CD1c-positive myeloid dendritic cell (primary cell): ENCODE measurements at regions not wholly inside any gene's neighbourhood (a gene's known extent, or its start where the extent isn't known, plus 50 kb on each side); places are given as distances from the start of the nearest gene placed in this dataset.
"Not testable (repeated sequence)": the region's sequence is repeated elsewhere in the genome, so short reads cannot be mapped to it uniquely, and the experiment has no call there.

ENCODE experiments used
- DNase-seq: peaks from one replicate; pipeline ENCODE4 v3.0.0-alpha.2; 2016; ENCODE audit errors: extremely low spot score

DNA sequence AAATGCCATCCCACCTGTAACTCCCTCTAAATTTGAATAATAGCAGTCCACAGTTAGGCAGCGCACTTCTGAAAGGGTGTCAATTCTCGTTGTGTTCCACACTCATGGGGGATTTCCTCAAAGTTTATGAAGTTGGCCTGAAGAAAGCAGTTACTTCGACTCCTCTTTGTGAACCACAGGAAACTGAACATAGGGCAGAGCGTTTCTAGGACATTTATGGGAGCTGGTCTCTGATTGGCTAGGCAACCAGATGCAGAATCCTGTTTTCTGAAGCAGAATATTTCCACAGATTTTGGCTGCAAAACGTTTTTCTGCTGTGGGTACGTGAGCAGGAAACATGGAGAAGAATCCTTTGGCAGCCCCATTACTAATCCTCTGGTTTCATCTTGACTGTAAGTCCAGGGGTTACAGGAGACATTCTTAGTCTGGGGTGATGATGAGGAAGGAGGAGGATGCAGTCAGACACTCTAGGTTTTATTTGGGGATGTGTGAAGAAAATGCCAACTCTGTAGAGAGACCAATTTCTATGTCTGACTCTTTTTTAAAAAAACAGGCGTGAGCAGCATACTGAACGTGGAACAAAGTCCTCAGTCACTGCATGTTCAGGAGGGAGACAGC is 431.5 kb upstream of the OR4E1 start:
- no peak for DNase-seq

DNA sequence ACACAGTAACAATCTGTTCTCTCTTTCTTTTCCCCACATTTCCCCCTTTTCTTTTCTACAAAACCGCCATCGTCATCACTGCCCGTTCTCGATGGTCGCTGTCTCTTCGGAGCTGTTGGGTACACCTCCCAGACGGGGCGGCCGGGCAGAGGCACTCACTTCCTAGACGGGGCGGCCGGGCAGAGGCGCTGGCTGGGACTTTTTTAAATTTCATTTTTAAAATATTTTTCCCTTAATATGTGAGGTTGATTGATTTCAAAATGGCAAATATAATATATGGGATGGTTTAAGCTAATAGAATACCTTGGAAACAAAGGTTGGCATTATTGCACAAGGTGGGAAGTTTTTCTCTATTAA is 427.1 kb upstream of the OR4E1 start:
- not testable (repeated sequence) for DNase-seq

DNA sequence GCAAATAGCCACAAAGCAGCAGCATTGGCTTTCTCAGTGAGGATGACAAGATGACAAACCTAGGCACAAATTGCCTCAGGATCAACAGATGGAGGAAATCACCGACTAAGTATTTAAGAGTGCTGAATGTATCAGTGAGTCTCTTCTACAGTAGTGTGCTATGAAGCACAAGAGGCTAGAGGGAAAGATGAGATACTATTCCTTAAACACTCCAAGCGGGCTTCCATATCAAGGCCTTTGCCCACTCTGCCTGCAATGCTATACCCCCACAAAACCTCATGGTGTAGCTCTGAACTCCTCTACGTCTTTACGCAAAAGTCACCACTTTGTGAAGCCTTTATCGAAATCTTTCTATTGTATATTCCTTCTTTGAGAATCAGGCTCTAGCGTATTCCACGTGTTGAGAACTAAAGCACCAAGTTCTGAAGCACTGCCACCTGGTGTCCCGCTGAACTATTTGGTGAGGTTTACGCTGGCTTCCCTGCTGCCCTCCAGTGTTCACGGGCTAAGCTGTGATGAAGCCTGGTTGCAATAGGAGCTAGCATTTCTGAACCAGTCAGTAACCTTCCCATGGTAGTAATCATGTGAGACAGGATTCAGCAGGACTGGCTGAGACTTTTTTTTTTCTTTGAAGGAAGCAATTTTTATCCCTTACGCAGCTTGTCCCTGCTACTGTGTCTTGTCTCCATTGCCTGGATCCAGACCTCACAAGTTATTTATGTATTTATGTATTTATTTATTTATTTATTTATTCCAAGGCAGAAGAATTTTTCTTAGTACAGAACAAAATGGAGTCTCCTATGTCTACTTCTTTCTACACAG is 426.5 kb upstream of the OR4E1 start:
- peak; percentile 39 for DNase-seq

DNA sequence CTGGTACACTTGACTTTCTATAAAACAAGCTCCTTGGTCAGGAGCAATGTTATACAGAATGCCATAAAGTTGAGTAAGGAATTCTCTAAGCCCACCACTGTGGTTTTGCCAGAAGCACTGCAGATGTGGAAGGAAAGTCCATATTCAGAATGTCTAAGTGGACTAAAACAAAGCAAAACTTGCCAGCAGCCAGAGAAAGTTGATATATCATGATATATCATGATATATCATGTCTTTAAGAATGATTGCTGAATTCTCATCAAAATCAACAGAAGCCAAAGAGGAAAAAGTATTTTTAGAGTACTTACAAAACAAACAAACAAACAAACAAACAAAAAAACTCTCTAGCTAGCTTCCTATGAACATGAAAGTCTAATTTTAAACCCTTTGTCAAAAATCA is 424.8 kb upstream of the OR4E1 start:
- no peak for DNase-seq

DNA sequence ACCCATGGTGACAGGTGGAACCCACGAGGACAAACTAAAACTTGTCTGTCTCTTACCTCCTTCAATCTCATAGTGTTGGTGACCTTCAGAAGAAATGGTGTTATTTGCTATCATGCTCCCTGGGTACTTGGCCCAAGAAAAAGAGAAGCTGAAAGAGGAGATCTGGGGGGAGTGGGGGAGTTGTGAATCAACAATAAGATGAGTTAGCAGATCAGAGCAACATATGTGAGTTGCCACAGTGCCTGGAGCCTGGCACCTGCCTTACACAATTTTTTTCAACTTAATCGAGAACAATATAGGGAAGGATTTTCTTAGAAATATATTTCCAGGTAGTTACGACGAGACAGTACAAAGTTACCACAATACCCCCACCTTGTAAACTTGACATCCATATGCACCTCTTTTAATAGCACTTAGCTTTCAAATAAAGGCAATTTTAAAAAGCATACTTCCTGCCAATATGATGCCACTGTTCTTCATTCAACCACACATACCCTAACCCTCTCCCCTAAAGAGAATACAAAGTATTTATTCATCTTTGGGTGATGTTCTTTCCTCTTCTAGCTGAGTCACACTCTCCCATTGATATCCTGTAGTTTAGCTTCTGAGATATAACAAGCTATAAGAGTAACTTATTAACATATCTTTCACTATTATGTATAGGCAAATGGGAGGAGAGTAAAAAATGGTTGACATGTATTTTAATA is 424.1 kb upstream of the OR4E1 start:
- DNase-seq = no peak

DNA sequence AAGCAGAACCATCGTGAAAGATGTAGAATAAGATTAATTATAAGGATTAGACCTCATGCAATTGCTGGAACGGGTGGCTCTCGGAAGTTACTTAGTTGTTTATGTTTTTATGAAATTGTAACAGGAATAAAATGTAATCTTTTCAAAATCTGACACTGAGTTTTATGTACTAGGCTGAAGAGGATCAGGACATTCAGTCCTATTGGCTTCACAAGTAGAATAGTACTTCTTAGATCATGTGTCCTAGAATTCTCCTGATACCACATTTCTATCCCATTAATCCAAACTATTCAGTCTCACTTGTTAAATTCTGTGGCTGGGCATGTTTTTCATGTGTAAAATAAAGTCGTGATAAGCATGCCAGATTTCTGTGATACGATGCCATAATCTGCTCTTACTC is 423.5 kb upstream of the OR4E1 start:
- DNase-seq = no peak

DNA sequence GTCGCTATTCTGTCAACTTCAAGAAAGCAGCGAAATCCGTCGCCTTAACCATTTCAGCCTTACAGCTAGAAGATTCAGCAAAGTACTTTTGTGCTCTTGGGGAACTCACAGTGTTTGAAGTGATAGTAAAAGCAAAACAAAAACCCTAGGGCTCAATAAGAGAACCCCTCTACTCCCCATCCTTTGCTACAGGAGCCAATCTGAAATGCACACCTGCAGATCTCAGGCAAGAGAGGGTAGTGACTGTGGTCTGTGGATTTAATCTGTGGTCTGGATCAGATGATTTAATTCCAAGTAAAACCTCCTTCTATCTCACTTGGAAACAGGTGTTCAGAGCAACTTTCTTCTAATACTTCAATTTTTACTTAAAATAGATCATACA is 422.9 kb upstream of the OR4E1 start:
- DNase-seq = peak; percentile 3

DNA sequence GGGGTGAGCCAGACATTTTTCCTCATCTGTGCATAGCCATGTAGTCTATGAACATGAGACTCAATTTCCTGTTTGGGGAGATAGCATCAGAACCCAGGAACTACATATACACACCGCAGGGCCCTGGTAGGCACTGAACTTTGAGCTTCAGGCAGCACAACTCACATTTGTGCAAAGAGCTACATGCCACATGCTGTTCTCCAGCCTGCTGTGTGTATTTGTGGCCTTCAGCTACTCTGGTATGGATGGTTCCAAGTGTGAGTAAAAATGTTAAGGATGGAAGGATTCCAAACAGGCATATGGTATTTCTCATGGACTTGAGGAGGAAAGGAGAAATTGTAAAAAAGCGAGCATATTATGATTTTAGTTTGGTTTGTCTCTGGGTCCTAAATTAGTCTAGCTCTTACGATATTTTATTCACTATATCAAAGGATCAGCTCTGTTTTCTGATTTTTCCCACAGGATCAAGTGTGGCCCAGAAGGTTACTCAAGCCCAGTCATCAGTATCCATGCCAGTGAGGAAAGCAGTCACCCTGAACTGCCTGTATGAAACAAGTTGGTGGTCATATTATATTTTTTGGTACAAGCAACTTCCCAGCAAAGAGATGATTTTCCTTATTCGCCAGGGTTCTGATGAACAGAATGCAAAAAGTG is 422.4 kb upstream of the OR4E1 start:
- no peak for DNase-seq

DNA sequence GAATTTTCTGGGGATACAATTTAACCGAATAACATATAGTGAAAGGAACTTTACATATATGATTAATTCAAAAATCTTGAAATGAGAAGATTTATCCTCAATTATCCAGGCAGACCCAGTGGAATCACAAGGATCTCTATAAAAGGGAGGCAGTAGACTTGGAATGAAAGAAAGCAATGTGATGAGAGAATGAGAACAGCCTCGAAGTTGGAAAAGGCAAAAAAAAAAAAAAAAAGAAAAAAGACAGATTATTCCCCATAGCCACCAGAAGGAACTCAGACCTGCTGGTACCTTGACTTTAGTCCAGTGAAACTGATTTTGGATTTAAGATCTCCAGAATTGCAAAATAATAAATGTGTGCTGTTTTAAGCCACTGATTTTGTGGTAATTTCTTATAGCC is 416.3 kb upstream of the OR4E1 start:
- no peak for DNase-seq

DNA sequence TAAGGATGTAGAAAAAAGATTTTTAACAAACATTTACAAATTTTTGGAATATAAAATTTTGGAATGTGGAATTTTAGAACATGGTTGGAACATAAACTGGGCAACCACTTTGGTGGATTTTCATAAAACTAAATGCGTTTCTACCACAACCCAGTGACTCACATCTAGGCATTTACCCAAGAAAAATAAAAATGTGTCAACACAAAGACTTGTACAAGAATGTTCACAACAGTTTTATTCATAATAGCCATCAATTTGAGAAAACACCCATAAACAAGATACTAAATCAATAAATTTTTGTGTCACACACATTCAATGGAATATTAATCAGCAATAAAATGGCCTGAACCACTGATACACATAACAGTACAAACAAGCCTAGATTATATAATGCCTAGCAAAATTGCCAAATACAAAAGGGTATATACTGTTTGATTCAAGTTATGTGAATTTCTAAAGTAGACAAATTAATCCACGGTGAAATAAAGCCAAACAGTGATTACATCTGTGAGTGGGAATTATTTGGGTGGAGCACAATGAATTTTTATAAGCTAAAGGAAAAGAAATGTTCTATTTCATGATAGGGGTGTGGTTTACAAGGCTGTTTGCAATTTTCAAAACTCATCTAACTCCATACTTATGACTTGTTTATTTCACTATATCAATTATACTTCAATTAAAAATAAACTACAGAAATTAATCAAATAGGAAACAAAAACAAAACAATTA is 415.2 kb upstream of the OR4E1 start:
- DNase-seq = no peak

DNA sequence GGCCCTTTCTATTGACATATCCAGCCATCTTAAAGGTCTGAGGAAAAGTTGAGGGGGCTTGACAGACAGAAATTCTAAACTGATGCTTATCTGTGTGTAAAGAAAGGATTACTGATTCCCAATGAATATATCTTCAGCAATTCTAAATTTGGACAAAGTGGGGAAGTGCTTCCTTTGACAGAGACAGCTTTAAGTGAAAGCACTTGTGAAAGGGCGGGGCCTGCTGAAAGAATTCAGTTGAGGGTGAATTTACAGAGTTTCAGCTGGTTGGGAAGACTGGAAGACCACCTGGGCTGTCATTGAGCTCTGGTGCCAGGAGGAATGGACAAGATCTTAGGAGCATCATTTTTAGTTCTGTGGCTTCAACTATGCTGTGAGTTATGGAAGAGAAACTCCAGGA is 412.5 kb upstream of the OR4E1 start:
- no peak for DNase-seq

DNA sequence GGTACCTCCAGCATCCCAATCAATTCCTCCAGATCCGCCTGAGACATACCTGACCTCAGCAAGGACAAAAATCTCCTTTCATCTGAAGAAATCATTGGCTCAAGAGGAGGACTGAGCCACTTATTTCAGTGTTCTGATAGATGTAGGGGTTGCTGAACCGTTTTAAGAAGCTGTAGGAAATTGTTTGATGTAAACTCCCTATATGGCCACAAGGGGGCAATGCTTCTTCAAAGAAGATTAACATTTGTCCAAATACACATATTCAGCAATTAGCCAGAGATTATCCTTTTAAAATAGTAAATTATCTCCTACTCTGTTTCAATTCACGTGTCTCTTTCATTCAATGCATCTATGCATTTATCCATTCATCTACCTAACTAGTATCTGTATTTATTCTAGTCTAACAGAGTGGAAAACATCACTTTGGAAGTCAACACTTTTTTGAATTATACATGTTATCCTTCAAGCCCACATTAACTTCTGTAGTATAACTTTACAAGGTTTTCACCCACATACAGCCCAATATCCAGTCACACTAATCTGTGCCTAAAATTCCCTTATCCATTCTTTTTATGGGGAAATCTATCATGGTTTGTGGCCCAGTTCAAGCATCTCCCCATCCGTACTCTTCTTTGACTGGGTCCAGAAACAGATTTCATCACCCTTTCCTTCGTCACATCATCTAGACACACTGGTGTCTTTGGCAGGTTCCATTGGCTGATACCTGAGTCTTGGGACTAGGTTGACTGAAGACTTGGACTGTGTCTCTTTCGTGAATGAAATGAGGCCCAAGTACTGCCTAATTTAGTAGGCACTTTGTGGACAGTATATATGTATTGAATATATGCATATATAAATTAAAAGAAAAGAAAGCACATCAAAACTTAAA is 411.0 kb upstream of the OR4E1 start:
- peak; percentile 68 for DNase-seq

DNA sequence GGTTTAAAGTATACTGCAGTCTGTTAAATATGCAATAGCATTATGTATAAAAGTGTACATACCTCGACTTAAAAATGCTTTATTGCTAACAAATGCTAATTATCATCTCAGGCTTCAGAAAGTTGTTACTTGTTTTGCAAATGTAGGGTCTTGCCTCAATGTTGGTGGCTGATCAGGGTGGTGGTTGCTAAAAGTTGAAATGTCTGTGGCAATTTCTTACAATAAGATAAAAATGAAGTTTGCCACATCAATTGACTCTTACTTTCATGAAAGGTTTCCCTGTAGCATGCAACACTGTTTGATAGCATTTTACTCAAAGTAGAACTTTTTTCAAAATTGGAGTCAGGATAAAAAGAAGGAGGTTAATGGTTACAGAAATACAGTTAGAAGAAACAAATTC is 407.7 kb upstream of the OR4E1 start:
- no peak for DNase-seq

DNA sequence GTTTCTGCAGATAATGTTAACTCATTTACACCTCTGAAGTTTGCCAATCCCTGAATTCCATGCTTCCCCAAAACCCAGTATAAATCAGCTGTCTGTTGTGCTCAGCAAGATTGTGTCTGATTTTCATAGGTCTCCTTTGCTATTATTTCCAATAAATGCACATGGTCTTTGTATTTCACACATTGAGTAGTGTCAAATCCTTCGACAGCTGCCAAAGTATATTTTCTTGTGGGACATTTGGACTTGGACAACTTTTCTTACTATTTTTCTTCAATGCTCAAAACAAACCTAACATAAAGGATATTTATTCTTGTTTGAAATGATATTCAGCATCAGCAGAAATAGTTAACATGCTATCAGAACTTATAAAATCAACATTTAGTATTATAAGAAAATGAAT is 406.1 kb upstream of the OR4E1 start:
- no peak for DNase-seq

DNA sequence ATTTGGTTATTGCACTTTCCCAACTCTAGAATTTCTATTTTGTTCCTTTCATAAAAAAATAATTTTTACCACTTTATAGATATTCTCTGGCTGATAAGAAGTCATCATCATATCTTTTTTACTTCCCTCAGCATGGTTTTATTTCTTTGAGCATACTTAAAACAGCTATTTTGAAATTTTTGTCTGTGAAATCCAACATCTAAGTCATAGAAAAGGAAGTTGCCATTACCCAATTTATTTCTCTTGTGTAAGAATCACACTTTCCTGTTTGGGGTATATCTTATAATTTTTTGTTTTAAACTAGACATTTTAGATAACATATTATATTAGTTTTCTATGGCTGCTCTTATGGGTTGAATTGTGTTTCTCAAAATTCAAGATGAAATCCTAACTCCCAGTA is 400.2 kb upstream of the OR4E1 start:
- DNase-seq = no peak

DNA sequence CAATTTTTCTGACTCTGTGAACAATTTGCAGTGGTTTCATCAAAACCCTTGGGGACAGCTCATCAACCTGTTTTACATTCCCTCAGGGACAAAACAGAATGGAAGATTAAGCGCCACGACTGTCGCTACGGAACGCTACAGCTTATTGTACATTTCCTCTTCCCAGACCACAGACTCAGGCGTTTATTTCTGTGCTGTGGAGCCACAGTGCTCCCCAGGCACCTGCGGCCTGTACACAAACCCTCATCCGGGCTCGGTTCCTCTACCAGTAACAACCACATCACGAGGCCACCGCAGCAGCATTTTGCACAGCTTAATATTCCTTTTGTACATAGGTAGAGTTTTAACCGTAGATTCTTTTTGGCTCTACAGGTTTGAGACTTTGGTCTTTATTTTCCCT is 397.4 kb upstream of the OR4E1 start:
- peak; percentile 22 for DNase-seq

DNA sequence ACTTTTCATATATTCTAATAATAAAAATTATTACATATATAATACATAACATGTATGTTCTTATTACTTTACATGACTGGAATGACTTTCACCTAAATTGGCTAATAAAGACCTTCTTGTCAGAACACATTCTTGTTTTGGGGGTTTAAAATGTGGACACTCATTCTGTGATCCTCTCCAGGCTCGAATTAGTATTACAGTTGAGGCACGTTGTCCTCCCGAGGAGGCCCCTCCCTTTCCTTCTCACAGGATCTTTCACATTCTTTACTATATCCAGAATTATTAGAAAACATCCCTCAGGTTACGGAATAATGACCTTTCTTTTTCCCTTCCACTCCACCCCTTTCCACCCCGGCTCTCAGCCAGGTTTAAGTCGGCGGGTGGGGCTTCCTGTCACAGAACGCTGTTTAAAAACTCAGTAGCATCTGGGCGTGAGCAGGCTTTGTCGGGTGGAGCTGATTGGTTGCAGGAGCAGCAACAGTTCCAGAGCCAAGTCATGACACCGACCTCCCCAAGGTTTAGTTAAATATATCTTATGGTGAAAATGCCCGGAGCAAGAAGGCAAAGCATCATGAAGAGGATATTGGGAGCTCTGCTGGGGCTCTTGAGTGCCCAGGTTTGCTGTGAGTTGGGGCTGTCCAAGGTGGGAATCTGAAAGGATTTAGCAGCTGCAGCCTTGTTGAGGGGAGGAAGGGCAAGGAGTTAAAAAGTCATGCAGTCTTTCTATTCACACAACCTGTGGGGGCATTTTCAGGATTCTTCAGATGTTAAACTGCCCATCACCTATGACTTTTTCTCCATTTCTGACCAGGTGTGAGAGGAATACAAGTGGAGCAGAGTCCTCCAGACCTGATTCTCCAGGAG is 396.7 kb upstream of the OR4E1 start:
- peak; percentile 16 for DNase-seq

DNA sequence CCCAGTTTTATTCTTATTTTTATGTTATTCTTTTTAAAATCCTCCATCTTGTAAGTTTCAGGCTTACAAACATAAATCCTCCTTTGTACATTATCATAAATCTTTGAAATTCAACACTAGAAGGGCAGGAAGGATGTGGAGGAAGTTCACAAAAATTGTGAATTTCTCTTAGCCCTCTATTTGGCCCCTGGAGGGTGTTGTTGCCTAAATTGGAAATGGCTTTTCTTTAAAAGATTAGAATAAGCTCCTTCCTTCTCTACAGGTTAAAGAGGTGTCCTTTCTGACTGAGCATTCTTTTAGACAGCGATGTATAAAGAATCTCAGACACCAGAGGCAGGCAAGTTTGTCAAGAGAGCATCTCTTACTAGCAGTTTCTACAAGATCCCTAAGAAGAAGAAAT is 391.7 kb upstream of the OR4E1 start:
- no peak for DNase-seq

DNA sequence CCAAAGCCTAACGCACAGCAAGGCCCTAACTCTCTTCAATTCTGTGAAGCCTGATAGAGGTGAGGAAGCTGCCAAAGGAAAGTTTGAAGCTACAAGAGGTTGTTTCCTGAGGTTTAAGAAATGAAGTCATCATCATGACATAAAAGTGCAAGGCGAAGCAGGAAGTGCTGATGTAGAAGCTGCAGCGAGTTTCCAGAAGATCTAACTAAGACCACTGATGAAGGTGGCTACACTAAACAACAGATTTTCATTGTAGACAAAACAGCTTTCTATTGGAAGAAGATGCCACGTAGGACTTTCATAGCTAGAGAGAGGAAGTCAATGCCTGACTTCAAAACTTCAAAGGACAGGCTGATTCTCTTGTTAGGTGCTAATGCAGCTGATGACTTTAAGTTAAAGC is 385.6 kb upstream of the OR4E1 start:
- DNase-seq = no peak

DNA sequence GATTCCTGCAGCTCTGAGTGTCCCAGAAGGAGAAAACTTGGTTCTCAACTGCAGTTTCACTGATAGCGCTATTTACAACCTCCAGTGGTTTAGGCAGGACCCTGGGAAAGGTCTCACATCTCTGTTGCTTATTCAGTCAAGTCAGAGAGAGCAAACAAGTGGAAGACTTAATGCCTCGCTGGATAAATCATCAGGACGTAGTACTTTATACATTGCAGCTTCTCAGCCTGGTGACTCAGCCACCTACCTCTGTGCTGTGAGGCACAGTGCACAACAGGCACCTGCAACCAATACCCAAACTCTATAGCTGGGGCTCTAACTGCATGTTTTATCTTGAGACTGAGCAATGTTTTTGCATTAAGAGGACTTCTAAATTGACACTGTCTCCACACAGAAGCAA is 379.2 kb upstream of the OR4E1 start:
- no peak for DNase-seq
